HG03520 (cell line): ENCODE measurements at regions not wholly inside any gene's neighbourhood (a gene's known extent, or its start where the extent isn't known, plus 50 kb on each side); places are given as distances from the start of the nearest gene placed in this dataset.
A peak's percentile ranks its signal among the peaks of the same experiment; 100 is the strongest.

Experiments used
- ATAC-seq: cut with Tn5 transposase; IDR thresholded peaks from one replicate; pipeline ENCODE4 v1.9.1; 2021; ENCODE audit warnings: mild to moderate bottlenecking, moderate library complexity; ENCODE audit not compliant: unreplicated experiment

DNA sequence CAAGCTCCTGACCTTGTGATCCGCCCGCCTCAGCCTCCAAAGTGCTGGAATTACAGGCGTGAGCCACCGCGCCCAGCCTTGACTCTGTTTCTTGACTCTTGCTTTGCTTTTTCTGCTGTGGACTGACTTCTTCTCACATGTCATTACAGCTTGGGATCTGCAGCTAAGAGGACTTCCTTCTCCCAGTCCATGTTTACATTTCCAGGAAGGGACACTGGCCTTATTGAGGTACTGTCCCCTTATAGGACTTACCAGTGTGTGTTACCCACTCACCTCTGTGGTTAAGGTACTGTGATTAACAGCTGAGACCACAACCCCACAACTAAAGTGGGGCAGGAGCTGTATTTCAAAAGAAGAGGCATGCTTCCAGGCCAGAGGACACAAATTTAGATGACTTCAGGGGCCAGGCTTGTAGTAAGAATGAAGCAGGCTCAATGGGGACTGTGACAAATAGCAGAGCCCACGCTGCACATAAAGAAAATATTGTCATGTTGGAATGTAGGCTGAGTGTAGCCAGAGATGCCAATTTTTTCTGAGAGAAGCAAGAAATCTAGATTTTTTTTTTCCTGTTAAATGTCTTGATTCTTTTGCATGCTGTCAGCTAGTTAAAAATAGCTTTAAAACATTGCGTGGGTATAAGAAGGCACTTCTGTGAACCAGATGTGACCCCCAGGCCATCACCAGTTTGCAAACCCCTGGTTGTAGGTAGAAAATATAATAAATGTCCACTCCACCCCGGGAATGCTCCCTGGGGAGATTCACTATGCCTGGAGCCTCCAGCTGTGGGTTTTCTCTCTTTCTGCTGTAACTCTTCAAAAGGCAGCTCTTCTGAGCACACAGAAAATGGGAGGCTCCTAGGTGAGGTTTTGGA, 75.0 kb downstream of the PTPDC1 start:
- no peak for ATAC-seq

GRCh38 chr9:94160594-94161501, 76.6 kb downstream of the PTPDC1 start:
- ATAC-seq, result no peak

DNA sequence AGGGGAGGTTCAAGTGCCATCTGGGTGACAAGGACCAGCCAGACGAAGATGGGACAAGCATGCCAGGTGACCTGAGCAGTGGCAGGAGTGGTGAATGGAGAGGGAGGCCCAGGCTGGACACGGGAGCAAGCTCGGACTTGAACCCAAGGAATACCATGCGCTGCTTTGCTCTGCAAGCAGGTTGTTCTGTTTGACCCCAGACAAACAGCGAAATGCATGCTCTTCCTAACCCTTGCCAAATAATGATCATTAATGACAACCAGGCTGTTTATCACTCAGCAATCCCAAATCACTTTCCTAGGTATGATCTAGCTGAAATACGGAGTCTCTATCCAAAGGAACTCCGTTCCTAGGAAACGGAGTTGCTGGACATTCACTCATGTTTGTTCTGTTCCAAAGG, 77.4 kb downstream of the PTPDC1 start:
- ATAC-seq, result no peak

DNA sequence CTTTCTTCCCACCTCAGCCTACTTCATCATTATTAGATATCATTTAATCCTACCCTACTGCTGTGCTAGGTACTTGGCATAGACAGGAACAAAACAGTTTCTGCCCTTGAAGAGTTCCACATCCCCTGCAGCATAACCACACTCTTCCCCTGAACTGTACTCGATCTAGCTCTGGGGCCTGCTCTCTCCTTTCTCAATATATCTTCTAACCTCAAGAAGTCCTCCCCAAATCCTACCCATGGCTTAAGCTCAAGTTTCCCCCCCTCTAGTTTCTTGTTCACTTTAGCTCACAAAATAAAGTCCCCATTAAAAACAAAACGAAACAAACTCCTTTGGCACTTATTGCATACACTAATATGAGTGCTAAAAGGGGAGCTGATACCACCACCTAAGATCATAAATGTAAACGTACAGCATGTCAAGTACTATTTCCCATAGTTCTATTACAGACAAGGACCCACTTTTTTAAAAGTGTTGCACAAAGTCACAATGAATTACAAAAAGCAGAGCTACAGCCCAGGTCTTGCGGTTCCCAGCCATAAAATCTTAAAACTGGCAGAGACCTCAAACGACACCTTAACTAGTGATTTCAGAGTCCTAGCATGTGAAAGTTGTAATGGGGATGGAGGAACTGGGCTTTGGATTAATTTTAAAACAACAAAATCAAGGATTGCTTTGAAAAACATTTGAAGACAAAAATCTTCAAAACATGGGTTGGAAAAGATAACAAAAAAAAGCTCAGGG, 80.7 kb downstream of the PTPDC1 start:
- no peak for ATAC-seq

GRCh38 chr9:94165592-94166235, 81.5 kb downstream of the PTPDC1 start:
- peak; percentile 89 for ATAC-seq

GRCh38 chr9:94166236-94166975, 82.1 kb downstream of the PTPDC1 start:
- ATAC-seq, result peak; percentile 48

- no peak for ATAC-seq
Measured at GRCh38 chr9:94166976-94167346, 82.7 kb downstream of the PTPDC1 start.

GRCh38 chr9:94167376-94167890, 83.2 kb downstream of the PTPDC1 start:
- no peak for ATAC-seq

DNA sequence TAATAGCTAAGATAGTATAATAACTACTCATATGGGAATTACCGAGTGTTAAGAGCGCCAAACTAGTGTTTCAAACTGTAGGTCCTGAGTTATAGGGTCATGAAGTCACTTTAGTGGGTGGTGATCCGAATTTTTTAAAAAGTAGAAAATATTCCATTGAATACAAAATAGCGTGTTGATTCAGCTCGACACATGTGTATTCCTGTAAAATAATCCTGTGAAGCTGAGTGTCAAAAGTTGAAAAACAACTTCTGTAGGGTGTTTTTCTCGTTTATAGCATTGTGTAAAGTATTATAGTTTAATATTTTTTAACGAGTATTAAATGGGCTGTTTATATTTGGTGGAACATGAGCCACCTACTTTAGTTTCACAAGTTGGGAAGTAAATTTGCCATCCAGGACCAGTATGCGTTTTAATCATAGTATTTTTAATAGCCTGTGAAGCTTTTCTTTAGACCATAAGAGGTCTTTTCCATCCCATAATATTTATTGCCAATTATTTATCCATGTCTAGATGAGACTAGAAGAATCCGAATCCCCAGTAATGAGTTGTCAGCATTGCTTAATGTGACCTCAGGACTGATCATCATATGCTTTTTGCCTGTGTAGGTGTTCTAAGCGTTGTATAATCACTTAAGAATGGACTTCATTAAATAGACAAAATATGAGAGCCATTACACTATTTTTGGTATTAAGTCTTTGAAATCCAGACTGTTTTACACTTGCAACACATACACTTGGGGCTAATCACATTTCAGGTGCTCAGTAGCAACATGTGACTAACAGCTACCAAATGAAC, 84.1 kb downstream of the PTPDC1 start:
- no peak for ATAC-seq

DNA sequence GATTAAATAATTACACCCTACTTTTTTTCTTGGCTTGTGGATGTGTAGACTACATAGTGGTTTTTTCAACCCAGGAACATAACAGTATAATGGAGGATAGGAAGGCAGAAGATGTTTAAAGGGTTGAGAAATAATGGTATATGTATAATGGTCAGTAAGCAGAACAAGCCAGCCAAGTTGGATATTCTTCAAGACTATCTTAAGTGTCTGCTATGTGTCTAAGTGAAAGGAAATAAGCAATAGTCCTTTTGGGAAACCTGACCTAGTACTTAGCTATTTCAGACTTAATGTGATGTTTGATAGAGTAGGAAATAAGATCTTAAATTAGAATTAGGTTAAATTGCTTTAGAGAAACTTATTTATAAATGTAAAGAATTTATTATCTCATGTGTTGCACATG, 85.7 kb downstream of the PTPDC1 start:
- no peak for ATAC-seq

GRCh38 chr9:94173632-94174031, 85.5 kb upstream of the ZNF169 start:
- ATAC-seq, result no peak

DNA sequence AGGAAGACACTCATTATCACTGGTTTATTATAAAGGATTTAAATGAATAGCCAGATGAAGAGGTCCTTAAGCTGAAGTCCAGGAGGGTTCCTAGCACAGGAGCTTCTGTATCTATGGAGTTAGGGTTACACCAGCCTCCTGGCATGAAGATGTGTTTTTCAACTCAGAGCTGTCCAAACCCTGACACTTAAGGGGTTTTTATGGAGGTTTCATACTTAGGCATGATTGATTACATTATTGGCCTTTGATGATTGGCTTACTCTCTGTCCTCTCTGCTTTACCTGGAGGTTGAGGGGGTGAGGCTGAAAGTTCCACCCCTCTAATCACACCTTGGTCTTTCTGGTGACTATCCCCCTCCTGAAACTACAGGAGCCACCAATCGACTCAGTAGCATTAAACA, 84.9 kb upstream of the ZNF169 start:
- ATAC-seq, result no peak

DNA sequence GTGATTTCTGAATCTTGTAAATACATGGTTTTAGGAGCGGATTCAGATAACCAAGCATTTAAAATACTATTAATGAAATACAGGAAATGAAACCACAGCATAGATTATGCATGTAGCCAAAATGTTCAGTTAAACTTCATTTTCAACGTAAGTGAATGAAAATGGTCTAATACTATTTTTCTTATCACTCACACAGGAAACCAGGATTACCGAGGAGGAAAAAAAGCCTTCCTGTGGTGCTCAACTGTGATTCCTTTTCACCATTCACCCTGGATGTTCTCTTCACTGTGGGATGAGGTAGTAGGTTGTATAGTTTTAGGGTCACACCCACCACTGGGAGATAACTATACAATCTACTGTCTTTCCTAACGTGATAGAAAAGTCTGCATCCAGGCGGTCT, 83.4 kb upstream of the ZNF169 start:
- no peak for ATAC-seq

DNA sequence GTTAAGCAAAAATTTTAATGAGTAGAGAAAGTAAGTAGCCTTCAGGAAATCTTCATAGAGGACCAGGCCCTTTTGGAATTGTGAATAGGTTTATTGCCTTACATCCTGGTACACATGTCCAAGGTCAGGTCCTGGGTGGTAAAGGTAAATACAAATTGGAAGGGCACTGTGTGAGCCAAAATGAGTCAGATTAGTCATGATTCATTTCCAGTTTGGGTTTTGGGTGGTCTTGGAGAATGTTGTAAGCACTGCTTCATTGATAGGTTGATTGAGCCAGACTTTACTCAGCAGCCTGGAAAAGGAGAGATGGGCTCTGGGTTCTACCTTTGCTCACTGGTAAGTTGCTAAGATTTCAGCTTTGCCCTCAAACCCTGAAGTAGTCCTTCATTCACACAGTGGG, 82.5 kb upstream of the ZNF169 start:
- no peak for ATAC-seq

GRCh38 chr9:94178927-94179326, 80.2 kb upstream of the ZNF169 start:
- peak; percentile 65 for ATAC-seq

DNA sequence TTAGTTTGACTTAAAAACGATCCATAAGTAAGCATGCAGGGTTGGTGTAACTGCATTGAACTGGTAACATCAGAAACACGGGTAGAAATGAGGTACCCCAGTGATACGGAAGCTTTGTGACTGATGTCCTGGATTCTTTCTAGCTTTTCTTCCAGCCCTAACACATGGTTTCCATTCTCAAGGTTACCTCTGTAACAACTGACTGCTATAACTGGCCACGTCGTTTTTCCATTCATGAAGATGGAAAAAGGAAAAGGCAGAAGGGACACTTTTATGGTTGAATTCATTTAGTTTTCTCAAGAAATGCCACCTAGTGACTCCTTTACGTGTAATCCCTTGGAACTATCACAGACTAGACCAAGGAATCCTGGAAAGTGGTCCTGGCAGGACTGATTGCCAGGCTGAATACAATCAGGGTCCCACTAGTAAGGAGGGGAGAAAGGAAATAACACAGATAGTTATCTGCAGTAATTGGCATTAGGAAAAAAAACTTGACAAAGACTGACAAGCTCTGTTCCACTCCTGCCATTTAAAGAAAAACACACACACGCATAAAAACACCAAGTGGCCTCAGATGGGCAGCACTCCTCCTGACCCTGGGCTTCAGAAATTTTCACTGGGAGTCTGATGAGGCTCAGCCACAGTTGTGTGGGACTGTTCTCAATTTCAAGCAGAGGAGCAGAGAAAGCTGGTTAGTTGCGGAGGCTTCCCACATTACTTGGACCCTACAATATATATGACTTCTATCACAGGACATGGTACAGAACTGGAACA, 77.5 kb upstream of the ZNF169 start:
- ATAC-seq, result no peak

DNA sequence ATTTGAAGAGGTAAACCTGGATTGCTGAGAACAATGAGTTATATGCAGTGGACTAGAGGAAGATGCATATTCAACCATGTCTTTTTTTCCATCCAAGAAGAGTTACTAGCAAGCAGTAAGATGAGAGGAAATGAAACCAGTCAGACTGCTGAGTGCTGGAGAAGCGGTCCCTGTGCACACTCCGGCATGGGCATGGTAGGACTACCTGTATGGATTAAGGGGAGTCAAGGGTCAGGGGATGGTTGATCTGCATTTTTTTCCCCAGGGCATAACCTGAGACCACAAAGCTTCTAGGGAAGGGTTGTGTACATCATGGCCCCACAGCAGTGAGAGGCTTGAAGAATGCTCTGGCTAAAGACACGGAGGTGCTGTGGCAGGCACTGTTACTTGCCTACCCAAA, 76.6 kb upstream of the ZNF169 start:
- ATAC-seq, result no peak

DNA sequence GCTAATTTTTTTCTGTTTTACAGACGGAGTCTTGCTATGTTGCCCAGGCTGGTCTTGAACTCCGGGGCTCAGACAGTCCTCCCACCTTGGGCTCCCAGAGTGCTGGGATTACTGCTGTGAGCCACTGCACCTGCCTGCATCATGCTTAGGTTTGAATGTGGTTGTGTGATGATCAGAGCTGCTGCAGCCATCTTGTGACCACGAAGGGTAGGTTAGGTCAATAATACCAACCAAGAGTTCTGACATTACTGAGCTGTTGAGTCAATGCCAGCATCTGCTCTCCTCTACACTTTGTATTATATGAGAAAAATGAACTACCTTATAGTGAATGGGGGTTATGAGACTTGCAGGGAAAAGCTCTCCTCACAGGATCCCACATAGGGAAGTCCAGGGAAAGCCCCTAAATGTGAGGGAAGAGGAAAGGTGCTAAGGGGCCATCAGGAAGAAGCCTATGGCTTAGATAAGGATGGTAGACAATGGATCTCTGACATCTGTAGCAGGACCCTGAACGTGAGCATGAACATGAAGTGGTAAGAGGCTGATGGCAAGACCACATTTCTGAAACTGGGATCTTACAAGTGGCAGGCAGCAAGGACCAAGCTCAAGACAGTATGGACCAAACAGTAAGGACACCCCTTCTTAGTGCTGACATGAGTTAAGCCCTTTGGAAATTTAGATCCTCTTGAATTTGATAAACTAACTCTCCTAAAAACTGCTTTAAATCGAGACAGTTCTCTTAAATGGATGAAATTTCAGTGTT, 75.7 kb upstream of the ZNF169 start:
- no peak for ATAC-seq
